ENCODE measurements at regions not wholly inside any gene's neighbourhood (a gene's known extent, or its start where the extent isn't known, plus 50 kb on each side); places are given as distances from the start of the nearest gene placed in this dataset.
A peak's percentile ranks its signal among the peaks of the same experiment; 100 is the strongest.

DNA sequence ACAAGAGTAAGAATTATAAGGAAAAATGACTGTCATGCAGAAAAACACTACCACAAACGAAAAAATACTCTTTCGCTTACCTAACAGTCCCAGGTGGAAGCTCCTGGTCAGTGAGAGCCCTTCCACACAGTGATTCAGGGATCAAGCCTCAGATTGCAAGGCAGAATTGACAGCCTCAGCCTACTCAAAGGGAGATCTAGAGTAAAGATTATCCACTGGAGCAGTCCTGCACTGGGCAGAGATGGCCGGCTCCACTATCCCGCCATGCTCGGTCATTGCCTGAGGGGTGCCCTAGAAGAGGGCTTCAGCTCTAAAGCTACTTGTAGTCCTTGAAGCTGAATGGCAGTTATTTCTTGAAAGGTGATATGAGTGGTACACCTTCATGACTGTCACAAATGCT lies 174.7 kb downstream of the TTC8 start:
- FAIRE-seq: no peak
- no peak overlapping the region for H3K4me3 ChIP-seq (ENCODE audit: insufficient read depth, low read depth, low read length)
- Mint-ChIP-seq H3K27ac (ENCODE audit: unreplicated experiment) (no peak overlapping the region), H3K27me3 (ENCODE audit: low read depth, unreplicated experiment) (no peaks in the 10 kb centered on the region), H3K4me3 (ENCODE audit: unreplicated experiment) (no peak overlapping the region), H3K4me1 (ENCODE audit: low read depth, unreplicated experiment) (peaks cover 12% of the 10 kb centered on the region), H3K36me3 (ENCODE audit: low read depth, unreplicated experiment) (peaks cover 6% of the 10 kb centered on the region), H3K9me3 (ENCODE audit: unreplicated experiment) (peaks cover 18% of the 10 kb centered on the region)
- no peak for TF ChIP-seq EZH2 (IDR thresholded peaks at IDR 0.05; ENCODE audit: insufficient read depth, low read length)
- TF ChIP-seq, protein P1, sequence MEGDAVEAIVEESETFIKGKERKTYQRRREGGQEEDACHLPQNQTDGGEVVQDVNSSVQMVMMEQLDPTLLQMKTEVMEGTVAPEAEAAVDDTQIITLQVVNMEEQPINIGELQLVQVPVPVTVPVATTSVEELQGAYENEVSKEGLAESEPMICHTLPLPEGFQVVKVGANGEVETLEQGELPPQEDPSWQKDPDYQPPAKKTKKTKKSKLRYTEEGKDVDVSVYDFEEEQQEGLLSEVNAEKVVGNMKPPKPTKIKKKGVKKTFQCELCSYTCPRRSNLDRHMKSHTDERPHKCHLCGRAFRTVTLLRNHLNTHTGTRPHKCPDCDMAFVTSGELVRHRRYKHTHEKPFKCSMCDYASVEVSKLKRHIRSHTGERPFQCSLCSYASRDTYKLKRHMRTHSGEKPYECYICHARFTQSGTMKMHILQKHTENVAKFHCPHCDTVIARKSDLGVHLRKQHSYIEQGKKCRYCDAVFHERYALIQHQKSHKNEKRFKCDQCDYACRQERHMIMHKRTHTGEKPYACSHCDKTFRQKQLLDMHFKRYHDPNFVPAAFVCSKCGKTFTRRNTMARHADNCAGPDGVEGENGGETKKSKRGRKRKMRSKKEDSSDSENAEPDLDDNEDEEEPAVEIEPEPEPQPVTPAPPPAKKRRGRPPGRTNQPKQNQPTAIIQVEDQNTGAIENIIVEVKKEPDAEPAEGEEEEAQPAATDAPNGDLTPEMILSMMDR (IDR thresholded peaks at IDR 0.05; ENCODE audit: insufficient read depth, low read depth, low read length): no peak
- H3K27ac ChIP-seq (ENCODE audit: low read depth, low read length): no peak overlapping the region
- H3K27me3 ChIP-seq (ENCODE audit: insufficient read depth, low read length): no peaks in the 10 kb centered on the region
- H3K4me2 ChIP-seq (ENCODE audit: low read length): no peak overlapping the region
- H4K20me1 ChIP-seq (ENCODE audit: insufficient read depth, low read length): no peaks in the 10 kb centered on the region
- no peak for DNase-seq (ENCODE audit: low read depth)
- no peaks in the 10 kb centered on the region for H3K79me2 ChIP-seq (ENCODE audit: insufficient read depth, low read length)
- H3K9me3 ChIP-seq (ENCODE audit: insufficient read depth, low read depth, low read length): no peaks in the 10 kb centered on the region
- H3K9ac ChIP-seq (ENCODE audit: low read length): no peak overlapping the region
- H2AFZ ChIP-seq (ENCODE audit: low read depth, low read length): no peak overlapping the region
- H3K36me3 ChIP-seq (ENCODE audit: insufficient read depth, low read length): no peaks in the 10 kb centered on the region
- H3K4me1 ChIP-seq (ENCODE audit: insufficient read depth, low read length): peaks cover 29% of the 10 kb centered on the region

DNA sequence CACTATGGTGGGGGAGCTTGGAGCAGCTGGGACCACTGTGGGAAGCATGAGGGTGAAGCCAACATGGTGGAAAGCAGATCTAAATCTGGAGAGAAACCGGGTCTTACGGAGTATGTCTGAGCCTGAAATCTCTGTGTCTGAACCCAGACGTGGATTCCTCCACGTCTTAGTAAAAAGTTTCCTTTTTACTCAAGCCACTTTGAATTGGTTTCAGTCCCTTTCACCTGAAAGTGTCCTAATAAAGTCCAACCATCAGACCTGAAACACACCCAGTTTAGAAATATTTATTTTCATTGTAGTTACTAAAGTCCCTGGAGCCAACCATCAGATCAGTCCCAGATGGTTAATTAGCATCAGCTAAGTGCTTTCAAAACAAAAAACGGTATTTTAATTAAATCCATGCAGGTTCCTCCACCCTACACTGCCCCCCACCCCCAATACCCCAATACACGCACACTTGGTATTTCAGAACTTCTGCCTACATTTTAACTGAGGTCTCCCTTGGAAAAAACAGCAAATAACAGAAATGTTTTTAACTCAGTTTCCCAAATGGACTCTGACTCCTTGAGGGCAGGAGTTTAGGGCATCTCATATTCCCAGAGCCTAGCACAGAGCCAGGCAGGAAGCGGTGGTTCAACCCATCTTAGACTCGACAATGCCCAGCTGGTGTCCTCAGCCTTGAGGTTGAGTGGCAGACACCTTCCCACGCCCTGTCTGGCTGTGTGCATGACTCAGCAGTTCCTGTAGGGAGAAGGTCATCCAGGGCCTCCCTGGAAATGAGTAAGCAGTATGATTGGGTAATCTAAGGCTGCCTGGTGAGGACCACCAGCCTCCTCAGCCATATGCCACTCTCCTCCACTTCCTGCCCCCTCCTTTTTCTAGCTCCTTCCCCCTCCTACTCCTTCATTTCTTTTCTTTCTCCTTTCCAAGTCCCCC lies 175.8 kb downstream of the TTC8 start:
- H3K36me3 Mint-ChIP-seq (ENCODE audit: low read depth, unreplicated experiment): peaks cover 6% of the 10 kb centered on the region
- peaks cover 12% of the 10 kb centered on the region for H3K4me1 Mint-ChIP-seq (ENCODE audit: low read depth, unreplicated experiment)

More for the DNA sequence above, 175.8 kb downstream of the TTC8 start:
- Histone ChIP-seq H3K9ac (ENCODE audit: low read length) (peak overlapping the region; percentile 49), H2AFZ (ENCODE audit: low read depth, low read length) (peak overlapping the region; percentile 51), H3K27ac (ENCODE audit: low read depth, low read length) (peak overlapping the region; percentile 84), H3K9me3 (ENCODE audit: insufficient read depth, low read depth, low read length) (no peaks in the 10 kb centered on the region), H3K4me1 (ENCODE audit: insufficient read depth, low read length) (peaks cover 29% of the 10 kb centered on the region), H3K4me3 (ENCODE audit: insufficient read depth, low read depth, low read length) (no peak overlapping the region), H3K36me3 (ENCODE audit: insufficient read depth, low read length) (no peaks in the 10 kb centered on the region), H3K27me3 (ENCODE audit: insufficient read depth, low read length) (no peaks in the 10 kb centered on the region), H3K79me2 (ENCODE audit: insufficient read depth, low read length) (no peaks in the 10 kb centered on the region), H4K20me1 (ENCODE audit: insufficient read depth, low read length) (no peaks in the 10 kb centered on the region), H3K4me2 (ENCODE audit: low read length) (peak overlapping the region; percentile 43)
- Mint-ChIP-seq H3K27ac (ENCODE audit: unreplicated experiment) (peak overlapping the region; percentile 93), H3K9me3 (ENCODE audit: unreplicated experiment) (peaks cover 21% of the 10 kb centered on the region), H3K4me3 (ENCODE audit: unreplicated experiment) (peak overlapping the region; percentile 58), H3K27me3 (ENCODE audit: low read depth, unreplicated experiment) (no peaks in the 10 kb centered on the region)
- TF ChIP-seq, protein P1 (IDR thresholded peaks at IDR 0.05; ENCODE audit: insufficient read depth, low read depth, low read length): no peak
- TF ChIP-seq EZH2 (IDR thresholded peaks at IDR 0.05; ENCODE audit: insufficient read depth, low read length): no peak
- peak; percentile 72 for FAIRE-seq
- DNase-seq (ENCODE audit: low read depth): peak; percentile 96

Measured in astrocyte (in vitro differentiated cells and primary cell).